ENCODE measurements at regions not wholly inside any gene's neighbourhood (a gene's known extent, or its start where the extent isn't known, plus 50 kb on each side); places are given as distances from the start of the nearest gene placed in this dataset.
"Not testable (repeated sequence)": the region's sequence is repeated elsewhere in the genome, so short reads cannot be mapped to it uniquely, and the experiment has no call there.

GRCh38 chr10:78462176-78462575 lies 428.5 kb downstream of the RPS24 start:
- 67 to 79% (median 74%) methylated on average over 4 of the region's 4 CpGs for WGBS, 3 donors
- Histone ChIP-seq H3K4me3 (ENCODE audit: low read depth in 1 of 3, low read length in 3 of 3) (no peak overlapping the region), H3K27ac (ENCODE audit: low read depth in 1 of 3, low read length in 2 of 3) (no peak overlapping the region), H3K9me3 (ENCODE audit: control insufficient read depth in 2 of 2, insufficient read depth in 1 of 2, low read depth in 1 of 2, low read length in 1 of 2) (no peaks in the 10 kb centered on the region), H3K36me3 (ENCODE audit: control insufficient read depth in 3 of 3, insufficient read depth in 2 of 3, low read depth in 1 of 3, low read length in 3 of 3) (no peaks in the 10 kb centered on the region), H3K27me3 (ENCODE audit: control insufficient read depth in 3 of 3, insufficient read depth in 3 of 3, low read length in 3 of 3) (no peaks in the 10 kb centered on the region), H3K4me1 (ENCODE audit: control insufficient read depth in 3 of 3, insufficient read depth in 2 of 3, low read depth in 1 of 3, low read length in 2 of 3) (peaks cover 0 to 28% (median 0%) of the 10 kb centered on the region in 3 donors)
- DNase-seq: no peak
- no peak for FAIRE-seq

- H3K36me3 ChIP-seq (ENCODE audit: control insufficient read depth in 3 of 3, insufficient read depth in 2 of 3, low read depth in 1 of 3, low read length in 3 of 3): no peaks in the 10 kb centered on the region
- no peak overlapping the region for H3K4me3 ChIP-seq (ENCODE audit: low read depth in 1 of 3, low read length in 3 of 3)
- H3K9me3 ChIP-seq (ENCODE audit: control insufficient read depth in 2 of 2, insufficient read depth in 1 of 2, low read depth in 1 of 2, low read length in 1 of 2): no peaks in the 10 kb centered on the region
- FAIRE-seq (no peak), DNase-seq (no peak)
- H3K27ac ChIP-seq (ENCODE audit: low read depth in 1 of 3, low read length in 2 of 3): no peak overlapping the region
- H3K27me3 ChIP-seq (ENCODE audit: control insufficient read depth in 3 of 3, insufficient read depth in 3 of 3, low read length in 3 of 3): no peaks in the 10 kb centered on the region
- WGBS, 3 donors: 68 to 79% (median 78%) methylated on average over 7 of the region's 7 CpGs
- peaks cover 0 to 25% (median 0%) of the 10 kb centered on the region in 3 donors for H3K4me1 ChIP-seq (ENCODE audit: control insufficient read depth in 3 of 3, insufficient read depth in 2 of 3, low read depth in 1 of 3, low read length in 2 of 3)
Measured at GRCh38 chr10:78462726-78463228, 429.1 kb downstream of the RPS24 start.

GRCh38 chr10:78464118-78464855 lies 430.6 kb downstream of the RPS24 start:
- H3K36me3 ChIP-seq (ENCODE audit: control insufficient read depth in 3 of 3, insufficient read depth in 2 of 3, low read depth in 1 of 3, low read length in 3 of 3): no peaks in the 10 kb centered on the region
- FAIRE-seq (no peak), DNase-seq (no peak)
- WGBS, 3 donors: 65 to 72% (median 68%) methylated on average over 4 of the region's 4 CpGs
- peaks cover 0 to 16% (median 0%) of the 10 kb centered on the region in 3 donors for H3K4me1 ChIP-seq (ENCODE audit: control insufficient read depth in 3 of 3, insufficient read depth in 2 of 3, low read depth in 1 of 3, low read length in 2 of 3)
- H3K9me3 ChIP-seq (ENCODE audit: control insufficient read depth in 2 of 2, insufficient read depth in 1 of 2, low read depth in 1 of 2, low read length in 1 of 2): no peaks in the 10 kb centered on the region
- no peak overlapping the region for H3K4me3 ChIP-seq (ENCODE audit: low read depth in 1 of 3, low read length in 3 of 3)
- H3K27ac ChIP-seq (ENCODE audit: low read depth in 1 of 3, low read length in 2 of 3): peak overlapping the region in 1 of 3 donors; percentile 23
- H3K27me3 ChIP-seq (ENCODE audit: control insufficient read depth in 3 of 3, insufficient read depth in 3 of 3, low read length in 3 of 3): no peaks in the 10 kb centered on the region

- peaks cover 0 to 11% (median 0%) of the 10 kb centered on the region in 3 donors for H3K4me1 ChIP-seq (ENCODE audit: control insufficient read depth in 3 of 3, insufficient read depth in 2 of 3, low read depth in 1 of 3, low read length in 2 of 3)
- no peak overlapping the region for H3K4me3 ChIP-seq (ENCODE audit: low read depth in 1 of 3, low read length in 3 of 3)
- H3K27me3 ChIP-seq (ENCODE audit: control insufficient read depth in 3 of 3, insufficient read depth in 3 of 3, low read length in 3 of 3): no peaks in the 10 kb centered on the region
- peak overlapping the region in 1 of 3 donors; percentile 23 for H3K27ac ChIP-seq (ENCODE audit: low read depth in 1 of 3, low read length in 2 of 3)
- FAIRE-seq: no peak
- DNase-seq: no peak
- no peaks in the 10 kb centered on the region for H3K36me3 ChIP-seq (ENCODE audit: control insufficient read depth in 3 of 3, insufficient read depth in 2 of 3, low read depth in 1 of 3, low read length in 3 of 3)
- no peaks in the 10 kb centered on the region for H3K9me3 ChIP-seq (ENCODE audit: control insufficient read depth in 2 of 2, insufficient read depth in 1 of 2, low read depth in 1 of 2, low read length in 1 of 2)
- WGBS, 3 donors: 72 to 78% (median 72%) methylated on average over 13 of the region's 13 CpGs
Measured at GRCh38 chr10:78464856-78465267, 431.2 kb downstream of the RPS24 start.

- no peak for DNase-seq
- 76 to 86% (median 82%) methylated on average over 2 of the region's 2 CpGs for WGBS, 3 donors
- Histone ChIP-seq H3K27ac (ENCODE audit: low read depth in 1 of 3, low read length in 2 of 3) (peak overlapping the region in 1 of 3 donors; percentile 39), H3K27me3 (ENCODE audit: control insufficient read depth in 3 of 3, insufficient read depth in 3 of 3, low read length in 3 of 3) (no peaks in the 10 kb centered on the region), H3K36me3 (ENCODE audit: control insufficient read depth in 3 of 3, insufficient read depth in 2 of 3, low read depth in 1 of 3, low read length in 3 of 3) (no peaks in the 10 kb centered on the region), H3K4me3 (ENCODE audit: low read depth in 1 of 3, low read length in 3 of 3) (no peak overlapping the region), H3K9me3 (ENCODE audit: control insufficient read depth in 2 of 2, insufficient read depth in 1 of 2, low read depth in 1 of 2, low read length in 1 of 2) (no peaks in the 10 kb centered on the region), H3K4me1 (ENCODE audit: control insufficient read depth in 3 of 3, insufficient read depth in 2 of 3, low read depth in 1 of 3, low read length in 2 of 3) (peaks cover 0 to 11% (median 0%) of the 10 kb centered on the region in 3 donors)
- FAIRE-seq: no peak
Measured at GRCh38 chr10:78465431-78465830, 431.8 kb downstream of the RPS24 start.

- WGBS, 3 donors: 83 to 97% (median 88%) methylated on average over 5 of the region's 7 CpGs
- no peaks in the 10 kb centered on the region for H3K9me3 ChIP-seq (ENCODE audit: control insufficient read depth in 2 of 2, insufficient read depth in 1 of 2, low read depth in 1 of 2, low read length in 1 of 2)
- no peak for FAIRE-seq
- H3K27me3 ChIP-seq (ENCODE audit: control insufficient read depth in 3 of 3, insufficient read depth in 3 of 3, low read length in 3 of 3): no peaks in the 10 kb centered on the region
- H3K4me3 ChIP-seq (ENCODE audit: low read depth in 1 of 3, low read length in 3 of 3): no peak overlapping the region
- DNase-seq: no peak
- H3K4me1 ChIP-seq (ENCODE audit: control insufficient read depth in 3 of 3, insufficient read depth in 2 of 3, low read depth in 1 of 3, low read length in 2 of 3): peaks cover 0 to 22% (median 0%) of the 10 kb centered on the region in 3 donors
- H3K27ac ChIP-seq (ENCODE audit: low read depth in 1 of 3, low read length in 2 of 3): no peak overlapping the region
- H3K36me3 ChIP-seq (ENCODE audit: control insufficient read depth in 3 of 3, insufficient read depth in 2 of 3, low read depth in 1 of 3, low read length in 3 of 3): no peaks in the 10 kb centered on the region
Measured at GRCh38 chr10:78467496-78468106, 433.9 kb downstream of the RPS24 start.

GRCh38 chr10:78468731-78469130 lies 435.1 kb downstream of the RPS24 start:
- not testable (repeated sequence) for H3K27me3 ChIP-seq (ENCODE audit: control insufficient read depth in 3 of 3, insufficient read depth in 3 of 3, low read length in 3 of 3); H3K9me3 ChIP-seq (ENCODE audit: control insufficient read depth in 2 of 2, insufficient read depth in 1 of 2, low read depth in 1 of 2, low read length in 1 of 2); FAIRE-seq; DNase-seq; H3K27ac ChIP-seq (ENCODE audit: low read depth in 1 of 3, low read length in 2 of 3); H3K4me3 ChIP-seq (ENCODE audit: low read depth in 1 of 3, low read length in 3 of 3); H3K36me3 ChIP-seq (ENCODE audit: control insufficient read depth in 3 of 3, insufficient read depth in 2 of 3, low read depth in 1 of 3, low read length in 3 of 3)
- WGBS, 3 donors: 90 to 95% (median 94%) methylated on average over 14 to 26 of the region's 26 CpGs
- peaks cover 0 to 24% (median 0%) of the 10 kb centered on the region in 3 donors for H3K4me1 ChIP-seq (ENCODE audit: control insufficient read depth in 3 of 3, insufficient read depth in 2 of 3, low read depth in 1 of 3, low read length in 2 of 3)

GRCh38 chr10:78470267-78471103 lies 436.8 kb downstream of the RPS24 start:
- no peaks in the 10 kb centered on the region for H3K9me3 ChIP-seq (ENCODE audit: control insufficient read depth in 2 of 2, insufficient read depth in 1 of 2, low read depth in 1 of 2, low read length in 1 of 2)
- FAIRE-seq (no peak), DNase-seq (peak in 1 of 2 donors; percentile 21)
- no peak overlapping the region for H3K27ac ChIP-seq (ENCODE audit: low read depth in 1 of 3, low read length in 2 of 3)
- no peaks in the 10 kb centered on the region for H3K27me3 ChIP-seq (ENCODE audit: control insufficient read depth in 3 of 3, insufficient read depth in 3 of 3, low read length in 3 of 3)
- WGBS, 3 donors: 72 to 83% (median 79%) methylated on average over 7 of the region's 7 CpGs
- H3K4me1 ChIP-seq (ENCODE audit: control insufficient read depth in 3 of 3, insufficient read depth in 2 of 3, low read depth in 1 of 3, low read length in 2 of 3): peaks cover 0 to 19% (median 0%) of the 10 kb centered on the region in 3 donors
- H3K36me3 ChIP-seq (ENCODE audit: control insufficient read depth in 3 of 3, insufficient read depth in 2 of 3, low read depth in 1 of 3, low read length in 3 of 3): no peaks in the 10 kb centered on the region
- H3K4me3 ChIP-seq (ENCODE audit: low read depth in 1 of 3, low read length in 3 of 3): no peak overlapping the region
